OCI-LY7 (cell line): ENCODE measurements at regions not wholly inside any gene's neighbourhood (a gene's known extent, or its start where the extent isn't known, plus 50 kb on each side); places are given as distances from the start of the nearest gene placed in this dataset.

ENCODE experiments used
- EZH2phosphoT487 ChIP-seq: fragments of 200-600 bp; sonication (generic); IDR thresholded peaks from 2 replicates; pipeline ENCODE4 v1.6.1; 2018; ENCODE audit warnings: low read depth, borderline replicate concordance, mild to moderate bottlenecking, mixed run types, antibody characterized with exemption, low read length, moderate library complexity, mixed read lengths
- TF ChIP-seq, protein P1 (sequence below): fragments of 200-600 bp; sonication (generic); conservative IDR thresholded peaks from 2 replicates; pipeline ENCODE4 v1.5.1; 2014; ENCODE audit warnings: mild to moderate bottlenecking, antibody characterized with exemption, low read length, moderate library complexity, mixed read lengths

GRCh38 chr10:33532901-33533300 lies 198.4 kb upstream of the NRP1 start:
- TF ChIP-seq, protein P1, sequence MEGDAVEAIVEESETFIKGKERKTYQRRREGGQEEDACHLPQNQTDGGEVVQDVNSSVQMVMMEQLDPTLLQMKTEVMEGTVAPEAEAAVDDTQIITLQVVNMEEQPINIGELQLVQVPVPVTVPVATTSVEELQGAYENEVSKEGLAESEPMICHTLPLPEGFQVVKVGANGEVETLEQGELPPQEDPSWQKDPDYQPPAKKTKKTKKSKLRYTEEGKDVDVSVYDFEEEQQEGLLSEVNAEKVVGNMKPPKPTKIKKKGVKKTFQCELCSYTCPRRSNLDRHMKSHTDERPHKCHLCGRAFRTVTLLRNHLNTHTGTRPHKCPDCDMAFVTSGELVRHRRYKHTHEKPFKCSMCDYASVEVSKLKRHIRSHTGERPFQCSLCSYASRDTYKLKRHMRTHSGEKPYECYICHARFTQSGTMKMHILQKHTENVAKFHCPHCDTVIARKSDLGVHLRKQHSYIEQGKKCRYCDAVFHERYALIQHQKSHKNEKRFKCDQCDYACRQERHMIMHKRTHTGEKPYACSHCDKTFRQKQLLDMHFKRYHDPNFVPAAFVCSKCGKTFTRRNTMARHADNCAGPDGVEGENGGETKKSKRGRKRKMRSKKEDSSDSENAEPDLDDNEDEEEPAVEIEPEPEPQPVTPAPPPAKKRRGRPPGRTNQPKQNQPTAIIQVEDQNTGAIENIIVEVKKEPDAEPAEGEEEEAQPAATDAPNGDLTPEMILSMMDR = no peak
- no peak for TF ChIP-seq EZH2phosphoT487
